ENCODE measurements at regions not wholly inside any gene's neighbourhood (a gene's known extent, or its start where the extent isn't known, plus 50 kb on each side); places are given as distances from the start of the nearest gene placed in this dataset.

- TF ChIP-seq POLR2A (IDR thresholded peaks at IDR 0.05) (no peak), CTCF (IDR thresholded peaks at IDR 0.05) (no peak)
Measured at GRCh38 chr2:12333293-12333692, 383.4 kb upstream of the TRIB2 start.

Measured in Peyer's patch (tissue), 4 donors.